ENCODE measurements at regions not wholly inside any gene's neighbourhood (a gene's known extent, or its start where the extent isn't known, plus 50 kb on each side); places are given as distances from the start of the nearest gene placed in this dataset.
A peak's percentile ranks its signal among the peaks of the same experiment; 100 is the strongest.

- H3K4me3 ChIP-seq (ENCODE audit: low read depth, low read length), result no peak overlapping the region
- no peak for TF ChIP-seq CTCF (conservative IDR thresholded peaks at IDR 0.05; ENCODE audit: low read depth, low read length)
- no peak for DNase-seq (ENCODE audit: low read depth)
Observed at GRCh38 chr9:28688172-28688571, 1114.9 kb upstream of the C9orf72 start.

- H3K4me3 ChIP-seq (ENCODE audit: low read depth, low read length), result no peak overlapping the region
- no peak for TF ChIP-seq CTCF (conservative IDR thresholded peaks at IDR 0.05; ENCODE audit: low read depth, low read length)
- no peak for DNase-seq (ENCODE audit: low read depth)
Observed at GRCh38 chr9:28692012-28692411, 1118.7 kb upstream of the C9orf72 start.

GRCh38 chr9:28696960-28697359, 1123.7 kb upstream of the C9orf72 start:
- TF ChIP-seq CTCF (conservative IDR thresholded peaks at IDR 0.05; ENCODE audit: low read depth, low read length), result no peak
- DNase-seq (ENCODE audit: low read depth), result no peak
- no peak overlapping the region for H3K4me3 ChIP-seq (ENCODE audit: low read depth, low read length)

GRCh38 chr9:28699632-28700031, 1126.4 kb upstream of the C9orf72 start:
- no peak for DNase-seq (ENCODE audit: low read depth)
- no peak overlapping the region for H3K4me3 ChIP-seq (ENCODE audit: low read depth, low read length)
- no peak for TF ChIP-seq CTCF (conservative IDR thresholded peaks at IDR 0.05; ENCODE audit: low read depth, low read length)

GRCh38 chr9:28707616-28708015, 1134.3 kb upstream of the C9orf72 start:
- DNase-seq (ENCODE audit: low read depth), result no peak
- no peak overlapping the region for H3K4me3 ChIP-seq (ENCODE audit: low read depth, low read length)
- TF ChIP-seq CTCF (conservative IDR thresholded peaks at IDR 0.05; ENCODE audit: low read depth, low read length), result no peak

GRCh38 chr9:28714188-28714587, 1140.9 kb upstream of the C9orf72 start:
- H3K4me3 ChIP-seq (ENCODE audit: low read depth, low read length), result no peak overlapping the region
- DNase-seq (ENCODE audit: low read depth), result no peak
- no peak for TF ChIP-seq CTCF (conservative IDR thresholded peaks at IDR 0.05; ENCODE audit: low read depth, low read length)

GRCh38 chr9:28718226-28718625, 1144.9 kb upstream of the C9orf72 start:
- peak; percentile 2 for DNase-seq (ENCODE audit: low read depth)
- no peak overlapping the region for H3K4me3 ChIP-seq (ENCODE audit: low read depth, low read length)
- no peak for TF ChIP-seq CTCF (conservative IDR thresholded peaks at IDR 0.05; ENCODE audit: low read depth, low read length)

Data from choroid plexus epithelial cell (primary cell).